GM23248 (cell line): ENCODE measurements at regions not wholly inside any gene's neighbourhood (a gene's known extent, or its start where the extent isn't known, plus 50 kb on each side); places are given as distances from the start of the nearest gene placed in this dataset.

ENCODE experiments used
- DNase-seq: peaks from one replicate; pipeline ENCODE4 v3.0.0-alpha.2; 2015
- H2AFZ ChIP-seq: fragments of 200-600 bp; sonication (generic); 2 replicates; pipeline ENCODE4 v1.6.1; 2016; ENCODE audit warnings: antibody characterized with exemption
- H3F3A ChIP-seq: fragments of 200-600 bp; sonication (generic); 2 replicates; pipeline ENCODE4 v1.6.1; 2016; ENCODE audit warnings: mild to moderate bottlenecking, antibody characterized with exemption, mixed run types; ENCODE audit not compliant: insufficient read depth
- H3K27ac ChIP-seq: fragments of 200-600 bp; sonication (generic); 2 replicates; pipeline ENCODE4 v1.5.1; 2016; ENCODE audit warnings: mild to moderate bottlenecking
- H3K27me3 ChIP-seq: fragments of 200-600 bp; sonication (generic); replicated peaks from 2 replicates; pipeline ENCODE4 v1.6.1; 2016; ENCODE audit warnings: mild to moderate bottlenecking; ENCODE audit not compliant: insufficient read depth
- H3K36me3 ChIP-seq: fragments of 200-600 bp; sonication (generic); 2 replicates; pipeline ENCODE4 v1.6.1; 2016; ENCODE audit warnings: low read depth, mild to moderate bottlenecking
- H3K4me1 ChIP-seq: fragments of 200-600 bp; sonication (generic); 2 replicates; pipeline ENCODE4 v1.6.1; 2016; ENCODE audit warnings: mild to moderate bottlenecking; ENCODE audit not compliant: insufficient read depth
- H3K4me2 ChIP-seq: fragments of 200-600 bp; sonication (generic); one replicate; pipeline ENCODE4 v1.6.1; 2016; ENCODE audit warnings: mild to moderate bottlenecking; ENCODE audit not compliant: unreplicated experiment
- H3K4me3 ChIP-seq: fragments of 200-600 bp; sonication (generic); 2 replicates; pipeline ENCODE4 v1.5.1; 2016; ENCODE audit warnings: mild to moderate bottlenecking
- H3K79me2 ChIP-seq: fragments of 200-600 bp; sonication (generic); 2 replicates; pipeline ENCODE4 v1.6.1; 2016; ENCODE audit warnings: mild to moderate bottlenecking; ENCODE audit not compliant: insufficient read depth
- H3K9ac ChIP-seq: fragments of 200-600 bp; sonication (generic); 2 replicates; pipeline ENCODE4 v1.6.1; 2016; ENCODE audit warnings: mild to moderate bottlenecking
- H3K9me2 ChIP-seq: fragments of 200-600 bp; sonication (generic); 2 replicates; pipeline ENCODE4 v1.6.1; 2016; ENCODE audit warnings: mixed run types, mild to moderate bottlenecking, moderate library complexity; ENCODE audit not compliant: insufficient read depth
- H3K9me3 ChIP-seq: fragments of 200-600 bp; sonication (generic); one replicate; pipeline ENCODE4 v1.6.1; 2017; ENCODE audit warnings: low read depth
- H4K20me1 ChIP-seq: fragments of 200-600 bp; sonication (generic); 2 replicates; pipeline ENCODE4 v1.6.0; 2016; ENCODE audit not compliant: insufficient read depth
- EZH2 ChIP-seq: fragments of 200-600 bp; sonication (generic); IDR thresholded peaks from 2 replicates; pipeline ENCODE4 v1.6.1; 2018; ENCODE audit warnings: antibody characterized with exemption, mild to moderate bottlenecking; ENCODE audit not compliant: insufficient read depth, poor library complexity, severe bottlenecking
- EZH2phosphoT487 ChIP-seq: fragments of 200-600 bp; sonication (generic); IDR thresholded peaks from 2 replicates; pipeline ENCODE4 v1.6.1; 2018; ENCODE audit warnings: antibody characterized with exemption, moderate library complexity, mild to moderate bottlenecking, low read depth; ENCODE audit not compliant: insufficient read depth
- WGBS, 2 experiments: methylation state at CpG; one replicate each; pipeline ENCODE4 v1.1.6; 2015 to 2017; ENCODE audit warnings: low lambda C conversion rate in 2 of 2, low coverage in 1 of 2; ENCODE audit errors: missing lambda C conversion rate in 2 of 2; 5-methylcytosine and 5-hydroxymethylcytosine counted together
- in situ Hi-C: fragments of 300-500 bp; cut with MboI; formaldehyde crosslinking; loops from 2 replicates; pipeline ENCODE4 v1.15.0; 2020

GRCh38 chr13:22201375-22201925 lies 530.6 kb downstream of the FGF9 start:
- Histone ChIP-seq H3K36me3 (no peaks in the 10 kb centered on the region), H3K9me3 (no peaks in the 10 kb centered on the region), H2AFZ (no peak overlapping the region), H3K4me3 (no peak overlapping the region), H3K4me2 (no peak overlapping the region), H3K9me2 (no peaks in the 10 kb centered on the region), H3F3A (no peaks in the 10 kb centered on the region), H3K4me1 (no peaks in the 10 kb centered on the region), H3K27me3 (no peaks in the 10 kb centered on the region), H3K9ac (no peak overlapping the region), H3K79me2 (no peaks in the 10 kb centered on the region), H3K27ac (no peak overlapping the region), H4K20me1 (no peaks in the 10 kb centered on the region)
- TF ChIP-seq EZH2, result no peak
- no peak for TF ChIP-seq EZH2phosphoT487
- no peak for DNase-seq
- in situ Hi-C loops, result no loop called here
- WGBS, 2 experiments, result 59 to 68% methylated on average over 2 of the region's 2 CpGs

- Histone ChIP-seq H4K20me1 (no peaks in the 10 kb centered on the region), H3K27ac (no peak overlapping the region), H3K36me3 (no peaks in the 10 kb centered on the region), H3K9me3 (no peaks in the 10 kb centered on the region), H3K4me2 (no peak overlapping the region), H3K79me2 (no peaks in the 10 kb centered on the region), H3K9ac (no peak overlapping the region), H3K27me3 (no peaks in the 10 kb centered on the region), H3K9me2 (no peaks in the 10 kb centered on the region), H3K4me1 (no peaks in the 10 kb centered on the region), H2AFZ (no peak overlapping the region), H3K4me3 (no peak overlapping the region), H3F3A (no peaks in the 10 kb centered on the region)
- in situ Hi-C loops, result no loop called here
- WGBS, 2 experiments, result 52% methylated on average over 14 of the region's 14 CpGs
- TF ChIP-seq EZH2phosphoT487 (no peak), EZH2 (no peak)
- no peak for DNase-seq
These were observed 539.5 kb downstream of the FGF9 start for GRCh38 chr13:22210134-22210930.

- WGBS, 2 experiments, result 72 to 74% methylated on average over 14 of the region's 14 CpGs
- H2AFZ ChIP-seq, result no peak overlapping the region
- in situ Hi-C loops, result no loop called here
- no peaks in the 10 kb centered on the region for H3K79me2 ChIP-seq
- H4K20me1 ChIP-seq, result no peaks in the 10 kb centered on the region
- no peak overlapping the region for H3K27ac ChIP-seq
- H3K9ac ChIP-seq, result no peak overlapping the region
- no peaks in the 10 kb centered on the region for H3K36me3 ChIP-seq
- DNase-seq, result no peak
- H3K4me3 ChIP-seq, result no peak overlapping the region
- no peaks in the 10 kb centered on the region for H3F3A ChIP-seq
- TF ChIP-seq EZH2phosphoT487, result no peak
- TF ChIP-seq EZH2, result no peak
- H3K4me1 ChIP-seq, result no peaks in the 10 kb centered on the region
- no peak overlapping the region for H3K4me2 ChIP-seq
- no peaks in the 10 kb centered on the region for H3K27me3 ChIP-seq
- no peaks in the 10 kb centered on the region for H3K9me3 ChIP-seq
- no peaks in the 10 kb centered on the region for H3K9me2 ChIP-seq
These were observed 541.0 kb downstream of the FGF9 start for GRCh38 chr13:22211876-22212275.

- TF ChIP-seq EZH2phosphoT487 (no peak), EZH2 (no peak)
- in situ Hi-C loops, result no loop called here
These were observed 541.7 kb downstream of the FGF9 start for GRCh38 chr13:22212576-22212975.

More at GRCh38 chr13:22212576-22212975, 541.7 kb downstream of the FGF9 start:
- Histone ChIP-seq H3F3A (no peaks in the 10 kb centered on the region), H3K79me2 (no peaks in the 10 kb centered on the region), H3K4me3 (no peak overlapping the region), H3K4me1 (no peaks in the 10 kb centered on the region), H3K9me2 (no peaks in the 10 kb centered on the region), H3K9ac (no peak overlapping the region), H2AFZ (no peak overlapping the region), H4K20me1 (no peaks in the 10 kb centered on the region), H3K9me3 (no peaks in the 10 kb centered on the region), H3K36me3 (no peaks in the 10 kb centered on the region), H3K27ac (no peak overlapping the region), H3K27me3 (no peaks in the 10 kb centered on the region), H3K4me2 (no peak overlapping the region)
- DNase-seq, result no peak
- WGBS, 2 experiments, result 56 to 61% methylated on average over 10 of the region's 10 CpGs
